ENCODE measurements at regions not wholly inside any gene's neighbourhood (a gene's known extent, or its start where the extent isn't known, plus 50 kb on each side); places are given as distances from the start of the nearest gene placed in this dataset.

DNA sequence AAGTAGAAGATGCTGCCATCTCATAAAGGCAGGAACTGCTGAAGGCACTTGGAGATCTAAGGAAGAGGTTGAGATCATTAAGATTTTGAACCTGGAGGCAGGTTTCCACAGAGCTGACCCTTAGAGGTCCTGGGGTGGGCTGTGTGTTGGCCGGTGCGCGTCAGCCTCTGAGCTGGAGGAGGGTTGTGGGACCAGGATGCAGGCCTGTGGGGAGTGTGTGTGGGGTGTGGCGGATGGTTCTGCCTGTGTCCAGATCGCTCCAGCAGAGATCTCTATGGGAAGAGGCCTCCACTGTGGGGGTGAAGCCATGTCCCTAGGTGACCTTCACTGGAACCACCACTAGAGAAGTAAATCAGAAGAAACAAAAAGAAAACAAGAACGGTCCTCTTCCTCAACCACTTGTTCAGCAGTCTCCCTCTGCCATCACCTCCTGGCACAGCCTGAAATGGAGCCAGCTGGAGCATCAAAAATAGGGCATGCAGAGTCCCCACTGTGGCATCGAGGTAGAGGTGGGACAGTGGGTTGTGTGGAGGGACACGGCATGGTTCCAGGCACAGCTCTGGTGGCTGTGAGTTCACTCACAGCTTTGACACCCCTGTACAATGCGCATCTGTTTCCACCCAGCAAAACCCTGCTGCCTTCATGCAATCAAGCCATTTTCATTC, 453.8 kb downstream of the TCERG1L start:
- Histone ChIP-seq H3K79me1 (ENCODE audit: low read depth in 1 of 2, low read length in 2 of 2) (no peaks in the 10 kb centered on the region), H2BK15ac (ENCODE audit: low read depth, low read length) (no peak overlapping the region), H3K36me3 (ENCODE audit: control insufficient read depth, insufficient read depth, low read length) (no peaks in the 10 kb centered on the region), H2BK5ac (ENCODE audit: low read depth, low read length, poor library complexity, severe bottlenecking) (no peak overlapping the region), H3K4me2 (ENCODE audit: low read depth, low read length) (no peak overlapping the region), H2AFZ (replicated peaks; ENCODE audit: low read length, poor library complexity) (no peak overlapping the region), H3K4me3 (ENCODE audit: insufficient read depth, low read depth, low read length) (no peak overlapping the region), H4K8ac (ENCODE audit: low read depth in 2 of 2, low read length in 2 of 2) (no peak overlapping the region), H3K18ac (ENCODE audit: low read depth, low read length) (no peak overlapping the region), H3K9ac (ENCODE audit: low read depth, low read length) (no peak overlapping the region), H4K91ac (ENCODE audit: insufficient read depth, low read depth, low read length) (no peak overlapping the region), H2AK5ac (ENCODE audit: low read depth, low read length) (no peak overlapping the region), H4K5ac (ENCODE audit: low read depth, low read length) (no peak overlapping the region), H3K27ac (ENCODE audit: insufficient read depth, low read length) (no peak overlapping the region), H3K4me1 (ENCODE audit: control insufficient read depth, insufficient read depth, low read length) (no peaks in the 10 kb centered on the region), H3K56ac (ENCODE audit: extremely low read depth, insufficient read depth, low read length) (no peak overlapping the region), H3K23ac (ENCODE audit: low read depth, low read length) (no peak overlapping the region), H2AK9ac (replicated peaks; ENCODE audit: low read depth, low read length, poor library complexity) (no peak overlapping the region), H2BK20ac (ENCODE audit: low read depth, low read length) (no peak overlapping the region), H3K14ac (replicated peaks; ENCODE audit: low read depth, low read length) (no peak overlapping the region), H3K27me3 (ENCODE audit: control insufficient read depth, insufficient read depth, low read length) (no peaks in the 10 kb centered on the region), H3K9me1 (ENCODE audit: insufficient read depth, low read length) (no peaks in the 10 kb centered on the region), H3K4ac (ENCODE audit: low read depth, low read length) (no peak overlapping the region), H3K9me3 (ENCODE audit: control insufficient read depth, insufficient read depth, low read length) (peaks cover 43% of the 10 kb centered on the region), H4K20me1 (ENCODE audit: insufficient read depth, low read length) (no peaks in the 10 kb centered on the region), H2BK120ac (ENCODE audit: low read depth, low read length) (no peak overlapping the region)
- in situ Hi-C loops (cut with MboI; ENCODE audit: low sequenced_read_pairs) (no loop called here), dilution Hi-C loops (cut with HindIII; ENCODE audit: low sequenced_read_pairs, unreplicated experiment) (no loop called here), intact Hi-C loops (cut with micrococcal nuclease) (no loop called here)
- no peak for TF ChIP-seq FOS (IDR thresholded peaks at IDR 0.05; ENCODE audit: low read depth, low read length)
- TF ChIP-seq RCOR1 (IDR thresholded peaks at IDR 0.05; ENCODE audit: insufficient replicate concordance, low read length) = no peak
- TF ChIP-seq POLR2A (IDR thresholded peaks at IDR 0.05; ENCODE audit: low read depth, low read length) = no peak
- TF ChIP-seq, protein P1, sequence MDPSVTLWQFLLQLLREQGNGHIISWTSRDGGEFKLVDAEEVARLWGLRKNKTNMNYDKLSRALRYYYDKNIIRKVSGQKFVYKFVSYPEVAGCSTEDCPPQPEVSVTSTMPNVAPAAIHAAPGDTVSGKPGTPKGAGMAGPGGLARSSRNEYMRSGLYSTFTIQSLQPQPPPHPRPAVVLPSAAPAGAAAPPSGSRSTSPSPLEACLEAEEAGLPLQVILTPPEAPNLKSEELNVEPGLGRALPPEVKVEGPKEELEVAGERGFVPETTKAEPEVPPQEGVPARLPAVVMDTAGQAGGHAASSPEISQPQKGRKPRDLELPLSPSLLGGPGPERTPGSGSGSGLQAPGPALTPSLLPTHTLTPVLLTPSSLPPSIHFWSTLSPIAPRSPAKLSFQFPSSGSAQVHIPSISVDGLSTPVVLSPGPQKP (IDR thresholded peaks at IDR 0.05; ENCODE audit: borderline replicate concordance, low read depth, low read length) = no peak
- TF ChIP-seq MAFK (IDR thresholded peaks at IDR 0.05; ENCODE audit: low read depth, low read length) = no peak
- no peak for TF ChIP-seq BHLHE40 (IDR thresholded peaks at IDR 0.05; ENCODE audit: low read depth, low read length)
- no peak for TF ChIP-seq RFX5 (IDR thresholded peaks at IDR 0.05; ENCODE audit: low read depth, low read length)
- no peak for TF ChIP-seq NFE2L2 (IDR thresholded peaks at IDR 0.05; ENCODE audit: low read depth, low read length)
- no peak for TF ChIP-seq MAZ (IDR thresholded peaks at IDR 0.05; ENCODE audit: borderline replicate concordance, low read depth, low read length)
- no peak for TF ChIP-seq CHD1 (IDR thresholded peaks at IDR 0.05; ENCODE audit: low read depth, low read length)
- TF ChIP-seq, protein P2, sequence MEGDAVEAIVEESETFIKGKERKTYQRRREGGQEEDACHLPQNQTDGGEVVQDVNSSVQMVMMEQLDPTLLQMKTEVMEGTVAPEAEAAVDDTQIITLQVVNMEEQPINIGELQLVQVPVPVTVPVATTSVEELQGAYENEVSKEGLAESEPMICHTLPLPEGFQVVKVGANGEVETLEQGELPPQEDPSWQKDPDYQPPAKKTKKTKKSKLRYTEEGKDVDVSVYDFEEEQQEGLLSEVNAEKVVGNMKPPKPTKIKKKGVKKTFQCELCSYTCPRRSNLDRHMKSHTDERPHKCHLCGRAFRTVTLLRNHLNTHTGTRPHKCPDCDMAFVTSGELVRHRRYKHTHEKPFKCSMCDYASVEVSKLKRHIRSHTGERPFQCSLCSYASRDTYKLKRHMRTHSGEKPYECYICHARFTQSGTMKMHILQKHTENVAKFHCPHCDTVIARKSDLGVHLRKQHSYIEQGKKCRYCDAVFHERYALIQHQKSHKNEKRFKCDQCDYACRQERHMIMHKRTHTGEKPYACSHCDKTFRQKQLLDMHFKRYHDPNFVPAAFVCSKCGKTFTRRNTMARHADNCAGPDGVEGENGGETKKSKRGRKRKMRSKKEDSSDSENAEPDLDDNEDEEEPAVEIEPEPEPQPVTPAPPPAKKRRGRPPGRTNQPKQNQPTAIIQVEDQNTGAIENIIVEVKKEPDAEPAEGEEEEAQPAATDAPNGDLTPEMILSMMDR (conservative IDR thresholded peaks at IDR 0.05; ENCODE audit: low read depth, low read length) = no peak
- no peak for TF ChIP-seq MXI1 (IDR thresholded peaks at IDR 0.05; ENCODE audit: borderline replicate concordance, low read depth, low read length)
- no peak for TF ChIP-seq SMC3 (IDR thresholded peaks at IDR 0.05; ENCODE audit: low read depth, low read length)
- DNase-seq (no peak), ATAC-seq (ENCODE audit: low read depth) (no peak)
- POLR2A ChIA-PET (ENCODE audit: unreplicated experiment) = no interaction called here
- BruUV-seq (replicated peaks) = no TSS peak
- CTCF ChIA-PET = no interaction called here
- 33% methylated on average over 1 of the region's 9 CpGs; no CpG with 5 or more reads in 1 of the 2 experiments for WGBS, 2 experiments (ENCODE audit: extremely low coverage in 2 of 2, insufficient read length in 1 of 2)
